ENCODE measurements at regions not wholly inside any gene's neighbourhood (a gene's known extent, or its start where the extent isn't known, plus 50 kb on each side); places are given as distances from the start of the nearest gene placed in this dataset.

DNA sequence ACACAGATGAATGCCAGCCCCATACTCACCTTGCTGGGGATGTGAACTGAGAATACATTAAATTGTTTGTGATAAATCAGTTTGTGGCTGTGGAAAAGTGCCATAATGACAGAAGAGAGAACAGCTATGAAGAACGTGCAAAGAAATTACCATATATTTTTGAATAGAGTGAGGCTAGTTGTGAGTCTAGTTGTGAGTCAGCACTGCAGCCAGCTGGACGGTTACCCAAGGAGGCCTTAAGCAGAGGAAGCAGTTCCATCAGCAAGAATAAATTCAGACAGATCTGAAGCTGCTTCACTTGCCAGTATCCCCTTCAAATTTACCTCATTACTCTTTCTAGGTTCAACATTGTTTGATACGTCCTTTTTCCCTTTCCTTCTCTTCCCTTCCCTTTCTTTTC is 446.0 kb downstream of the MTRR start:
- no peaks in the 10 kb centered on the region for H3K27me3 ChIP-seq
- no peak overlapping the region for H3K4me3 ChIP-seq
- no peak for DNase-seq (ENCODE audit: low spot score)
- no peak overlapping the region for H3K27ac ChIP-seq
- TF ChIP-seq CTCF (IDR thresholded peaks at IDR 0.05) = no peak
- peaks cover 0 to 10% of the 10 kb centered on the region in 2 donors for H3K9me3 ChIP-seq
- no peaks in the 10 kb centered on the region for H3K4me1 ChIP-seq
- H3K36me3 ChIP-seq = no peaks in the 10 kb centered on the region

DNA sequence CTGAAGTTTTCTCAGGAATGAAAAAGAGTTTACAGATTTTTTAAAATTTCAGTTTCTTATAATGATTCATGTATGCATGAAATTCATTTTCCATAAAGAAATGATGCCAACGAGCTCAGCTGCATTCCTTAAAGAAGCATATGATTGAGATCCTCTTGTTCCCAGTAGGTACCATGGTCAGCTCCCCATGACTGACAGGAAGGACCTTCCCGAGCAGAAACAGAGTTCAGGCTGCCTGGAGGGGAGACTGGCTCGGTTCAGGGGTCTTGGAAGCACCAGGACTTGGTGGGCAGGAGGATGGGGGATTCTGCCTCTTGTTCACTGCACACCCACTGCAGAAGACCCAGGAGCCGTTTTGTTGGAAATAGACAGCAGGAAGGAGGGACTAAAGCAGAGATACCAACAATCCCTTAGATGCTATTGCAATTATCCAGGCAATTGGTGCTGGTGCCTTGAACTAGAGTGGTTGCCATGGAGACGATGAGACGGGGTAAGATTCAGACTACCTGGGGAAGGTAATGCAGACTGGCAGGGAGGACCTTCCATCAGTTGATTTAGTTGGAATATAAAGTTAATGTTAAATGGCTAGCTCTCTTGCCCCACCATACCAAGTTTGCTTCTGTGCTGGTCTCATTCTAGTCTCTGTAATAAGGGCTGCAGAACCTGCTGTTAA is 447.8 kb downstream of the MTRR start:
- no peak overlapping the region for H3K27ac ChIP-seq
- H3K4me3 ChIP-seq = no peak overlapping the region
- TF ChIP-seq CTCF (IDR thresholded peaks at IDR 0.05) = no peak
- no peak for DNase-seq (ENCODE audit: low spot score)
- no peaks in the 10 kb centered on the region for H3K4me1 ChIP-seq
- no peaks in the 10 kb centered on the region for H3K36me3 ChIP-seq
- H3K27me3 ChIP-seq = no peaks in the 10 kb centered on the region
- no peaks in the 10 kb centered on the region for H3K9me3 ChIP-seq

DNA sequence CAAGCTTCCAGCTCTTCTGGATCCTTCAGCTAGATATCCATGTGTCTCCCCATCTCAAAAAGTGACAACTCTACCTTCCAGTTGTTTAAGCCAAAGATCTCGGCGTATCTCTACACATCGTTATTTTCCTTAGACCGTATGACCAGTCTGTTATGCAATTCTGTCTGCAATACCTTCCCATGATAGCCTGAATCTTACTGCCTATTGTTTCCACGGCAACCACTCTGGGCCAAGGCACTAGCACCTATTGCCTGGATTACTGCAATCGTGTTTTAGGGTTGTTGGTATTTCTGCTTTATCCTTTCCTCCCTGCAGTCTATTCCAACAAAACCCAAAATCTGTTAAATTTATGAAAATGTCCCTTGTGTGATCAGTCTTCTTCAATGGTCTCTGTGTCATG is 448.4 kb downstream of the MTRR start:
- H3K36me3 ChIP-seq = no peaks in the 10 kb centered on the region
- H3K27ac ChIP-seq = no peak overlapping the region

GRCh38 chr5:8320244-8320643 is 451.3 kb downstream of the MTRR start:
- Histone ChIP-seq H3K4me3 (no peak overlapping the region), H3K36me3 (no peaks in the 10 kb centered on the region), H3K4me1 (no peaks in the 10 kb centered on the region), H3K27me3 (no peaks in the 10 kb centered on the region), H3K27ac (no peak overlapping the region), H3K9me3 (no peaks in the 10 kb centered on the region)
- DNase-seq (ENCODE audit: low spot score) = no peak
- TF ChIP-seq CTCF (IDR thresholded peaks at IDR 0.05) = no peak

More for the DNA sequence above, 448.4 kb downstream of the MTRR start:
- Histone ChIP-seq H3K4me1 (no peaks in the 10 kb centered on the region), H3K9me3 (no peaks in the 10 kb centered on the region), H3K4me3 (no peak overlapping the region), H3K27me3 (no peaks in the 10 kb centered on the region)
- no peak for TF ChIP-seq CTCF (IDR thresholded peaks at IDR 0.05)
- DNase-seq (ENCODE audit: low spot score) = no peak

- H3K36me3 ChIP-seq = no peaks in the 10 kb centered on the region
Observed at GRCh38 chr5:8321272-8321671, 452.3 kb downstream of the MTRR start.

More at GRCh38 chr5:8321272-8321671, 452.3 kb downstream of the MTRR start:
- Histone ChIP-seq H3K4me3 (no peak overlapping the region), H3K27me3 (no peaks in the 10 kb centered on the region), H3K27ac (no peak overlapping the region), H3K9me3 (no peaks in the 10 kb centered on the region), H3K4me1 (no peaks in the 10 kb centered on the region)
- no peak for TF ChIP-seq CTCF (IDR thresholded peaks at IDR 0.05)
- DNase-seq (ENCODE audit: low spot score) = no peak
